Gastrocnemius medialis (tissue), 4 donors: ENCODE measurements at regions not wholly inside any gene's neighbourhood (a gene's known extent, or its start where the extent isn't known, plus 50 kb on each side); places are given as distances from the start of the nearest gene placed in this dataset.

Experiments used
- CTCF ChIP-seq, 5 experiments: fragments of 450-650 bp in 3 of 5; fragments of 200-600 bp in 2 of 5; sonication (generic) in 2 of 5; IDR thresholded peaks in 4 of 5; conservative IDR thresholded peaks in 1 of 5; 1 replicate in 4 of 5; 2 replicates in 1 of 5; pipeline ENCODE4 v1.5.1; 2016 to 2019; ENCODE audit warnings: antibody characterized with exemption in 5 of 5, mild to moderate bottlenecking in 3 of 5, moderate library complexity in 3 of 5
- POLR2A ChIP-seq, 2 donors: fragments of 450-650 bp; IDR thresholded peaks; one replicate each; pipeline ENCODE4 v1.6.1; 2017; ENCODE audit warnings: antibody characterized with exemption in 2 of 2, mild to moderate bottlenecking in 2 of 2, moderate library complexity in 2 of 2

GRCh38 chr4:42330002-42330592 is 67.2 kb upstream of the SHISA3 start:
- TF ChIP-seq POLR2A (IDR thresholded peaks at IDR 0.05) = no peak
- TF ChIP-seq CTCF (IDR thresholded peaks at IDR 0.05 in 4 of 5, conservative IDR thresholded peaks at IDR 0.05 in 1 of 5) = no peak
